Stimulated activated CD8-positive, alpha-beta memory T cell treated with anti-CD3 and anti-CD28 coated beads, Interleukin-12 subunit alpha, Interleukin-12 subunit beta, amount 100 ng/mL, for 4 hours (primary cell): ENCODE measurements at regions not wholly inside any gene's neighbourhood (a gene's known extent, or its start where the extent isn't known, plus 50 kb on each side); places are given as distances from the start of the nearest gene placed in this dataset.
"Not testable (repeated sequence)": the region's sequence is repeated elsewhere in the genome, so short reads cannot be mapped to it uniquely, and the experiment has no call there.

ENCODE experiments used
- DNase-seq: peaks from one replicate; pipeline ENCODE4 v3.0.0-alpha.2; 2020; ENCODE audit warnings: low read depth

DNA sequence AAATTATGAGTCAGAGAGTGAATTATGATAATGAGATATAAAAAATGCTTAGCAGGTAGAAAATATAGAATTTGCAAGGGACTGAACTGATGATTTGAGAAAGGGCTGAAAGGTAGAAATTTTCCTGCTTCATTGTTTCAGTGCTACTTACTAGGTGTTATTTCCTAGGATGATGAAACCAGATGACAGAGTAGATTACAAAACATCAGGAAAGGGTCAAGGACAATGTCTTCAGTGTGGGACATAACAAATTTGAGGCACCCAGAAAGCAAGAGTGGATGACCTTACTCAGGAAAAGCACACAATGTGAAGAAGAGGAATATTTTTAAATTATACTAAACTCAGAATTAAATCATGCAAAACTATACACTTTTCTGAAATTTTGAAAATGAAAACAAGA, 102.1 kb downstream of the SHCBP1 start:
- no peak for DNase-seq

DNA sequence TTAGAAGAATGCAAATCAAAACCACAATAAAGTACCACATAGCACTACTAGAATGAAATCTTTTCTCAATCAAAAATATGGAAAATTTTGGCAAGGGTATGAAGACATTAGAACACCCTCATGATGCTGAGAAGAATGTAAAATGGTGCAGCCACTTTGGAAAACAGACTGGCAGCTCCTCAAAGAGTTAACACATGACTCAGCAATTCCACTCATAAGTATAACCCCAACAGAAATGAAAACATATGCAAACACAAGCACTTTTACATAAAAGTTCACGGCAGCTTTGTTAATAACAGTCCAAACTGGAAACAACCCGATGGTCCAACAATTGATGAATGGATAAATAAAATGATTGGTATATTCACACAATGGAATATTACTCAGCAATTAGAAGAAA, 124.5 kb downstream of the SHCBP1 start:
- DNase-seq: no peak

DNA sequence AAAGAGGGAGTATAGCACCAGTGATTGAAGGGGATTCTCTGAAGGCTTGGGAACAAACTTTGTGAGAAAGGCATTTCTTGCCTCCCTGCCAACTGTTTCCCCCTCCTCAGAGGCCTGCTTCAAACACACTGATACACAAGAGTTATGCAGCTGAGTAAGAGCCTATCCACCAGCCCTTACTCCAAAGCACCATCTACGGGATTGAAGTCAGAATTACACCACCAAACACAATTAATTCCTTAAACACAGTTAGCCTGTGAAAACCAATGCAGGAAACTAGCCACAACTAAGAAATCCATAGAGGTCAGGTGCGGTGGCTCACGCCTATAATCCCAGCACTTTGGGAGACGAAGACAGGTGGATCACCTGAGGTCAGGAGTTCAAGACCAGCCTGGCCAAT, 138.3 kb downstream of the SHCBP1 start:
- DNase-seq: no peak

DNA sequence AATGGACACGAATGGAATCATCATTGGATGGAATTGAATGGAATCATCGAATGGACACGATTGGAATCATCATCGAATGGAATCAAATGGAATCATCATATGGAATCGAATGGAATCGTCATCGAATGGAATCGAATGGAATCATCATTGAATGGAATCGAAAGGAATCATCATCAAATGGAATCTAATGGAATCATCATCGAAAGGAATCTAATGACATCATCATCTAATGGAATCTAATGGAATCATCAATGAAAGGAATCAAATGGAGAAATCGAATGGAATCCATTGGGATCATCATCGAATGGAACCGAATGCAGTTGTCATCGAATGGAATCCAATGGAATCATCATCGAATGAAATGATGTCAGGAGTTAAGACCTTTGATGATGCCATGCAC, 154.9 kb downstream of the SHCBP1 start:
- DNase-seq: no peak

DNA sequence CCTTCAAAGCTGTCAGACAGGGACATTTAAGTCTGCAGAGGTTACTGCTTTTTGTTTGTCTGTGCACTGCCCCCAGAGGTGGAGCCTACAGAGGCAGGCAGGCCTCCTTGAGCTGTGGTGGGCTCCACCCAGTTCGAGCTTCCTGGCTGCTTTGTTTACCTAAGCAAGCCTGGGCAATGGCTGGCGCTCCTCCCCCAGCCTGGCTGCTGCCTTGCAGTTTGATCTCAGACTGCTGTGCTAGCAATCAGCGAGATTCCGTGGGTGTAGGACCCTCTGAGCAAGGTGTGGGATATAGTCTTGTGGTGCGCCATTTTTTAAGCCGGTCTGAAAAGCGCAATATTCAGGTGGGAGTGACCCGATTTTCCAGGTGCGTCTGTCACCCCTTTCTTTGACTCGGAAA, 166.4 kb downstream of the SHCBP1 start:
- not testable (repeated sequence) for DNase-seq

DNA sequence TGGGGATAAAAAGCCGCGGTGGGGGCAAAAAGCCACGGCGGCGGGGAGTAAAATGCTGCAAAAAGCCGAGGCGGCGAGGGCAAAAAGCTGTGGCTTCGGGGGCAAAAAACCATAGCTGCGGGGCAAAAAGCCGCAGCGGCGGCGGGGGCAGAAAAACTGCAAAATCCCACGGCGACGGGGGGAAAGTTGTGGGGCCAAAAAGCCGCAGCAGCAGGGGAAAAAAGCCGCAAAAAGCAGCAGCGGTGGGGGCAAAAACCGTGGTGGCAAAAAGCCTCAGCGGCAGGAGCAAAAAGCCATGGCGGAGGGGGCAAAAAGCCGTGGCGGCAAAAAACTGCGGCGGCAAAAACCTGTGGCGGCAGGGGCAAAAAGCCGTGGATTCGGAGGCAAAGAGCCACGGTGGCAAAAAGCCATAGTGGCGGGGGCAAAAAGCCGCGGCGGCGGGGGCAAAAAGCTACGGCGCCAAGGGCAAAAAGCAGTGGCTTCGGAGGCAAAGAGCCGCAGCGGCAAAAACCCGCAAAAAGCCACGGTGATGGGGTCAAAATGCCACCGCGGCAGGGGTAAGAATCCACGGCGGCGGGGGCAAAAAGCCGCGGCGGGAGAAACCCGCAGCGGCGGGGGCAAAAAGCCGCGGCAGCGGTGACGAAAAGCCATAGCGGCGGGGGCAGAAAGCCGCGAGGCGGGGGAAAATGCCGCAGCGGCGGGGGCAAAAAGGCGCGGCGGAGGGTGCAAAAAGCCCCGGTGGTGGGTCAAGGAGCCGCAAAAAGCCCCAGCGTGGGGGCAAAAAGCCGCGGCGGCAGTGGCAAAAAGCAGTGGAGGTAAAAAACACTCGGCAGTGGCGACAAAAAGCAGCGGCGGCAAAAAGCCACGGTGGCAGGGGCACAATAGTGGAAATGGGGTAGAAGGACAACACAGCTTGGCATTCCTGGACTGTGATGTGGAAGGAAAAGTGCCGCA, 192.8 kb downstream of the SHCBP1 start:
- no peak for DNase-seq

DNA sequence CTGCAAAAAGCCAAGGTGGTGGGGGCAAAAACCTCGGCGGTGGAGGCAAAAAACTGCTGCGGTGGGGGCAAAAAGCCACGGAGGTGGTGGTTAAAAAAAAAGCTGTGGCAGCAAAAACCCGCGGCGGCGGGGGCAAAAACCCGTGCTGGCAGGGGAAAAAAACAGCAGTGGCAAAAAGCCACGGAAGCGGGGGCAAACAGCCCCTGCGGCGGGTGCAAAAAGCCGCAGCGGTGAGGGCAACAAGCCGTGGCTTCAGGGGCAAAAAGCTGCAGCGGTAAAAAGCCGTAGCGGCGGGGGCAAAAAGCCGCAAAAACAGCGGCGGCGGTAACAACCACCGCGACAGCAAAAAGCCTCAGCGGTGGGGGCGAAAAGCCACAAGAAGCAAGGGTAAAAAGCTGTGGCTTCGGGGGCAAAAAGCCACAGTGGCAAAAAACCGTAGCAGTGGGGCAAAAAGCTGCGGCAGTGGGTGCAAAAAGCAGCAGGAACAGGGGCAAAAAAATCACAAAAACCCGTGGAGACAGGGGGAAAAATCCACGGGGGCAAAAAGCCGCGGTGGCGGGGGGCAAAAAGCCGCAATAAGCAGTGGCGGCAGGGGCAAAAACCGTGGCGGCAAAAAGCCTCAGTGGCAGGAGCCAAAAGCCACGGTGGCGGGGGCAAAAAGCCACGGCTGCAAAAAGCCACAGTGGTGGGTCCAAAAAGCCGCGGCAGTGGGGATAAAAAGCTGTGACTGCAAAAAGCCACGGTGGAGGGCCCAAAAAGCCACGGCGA, 193.7 kb downstream of the SHCBP1 start:
- DNase-seq: no peak

DNA sequence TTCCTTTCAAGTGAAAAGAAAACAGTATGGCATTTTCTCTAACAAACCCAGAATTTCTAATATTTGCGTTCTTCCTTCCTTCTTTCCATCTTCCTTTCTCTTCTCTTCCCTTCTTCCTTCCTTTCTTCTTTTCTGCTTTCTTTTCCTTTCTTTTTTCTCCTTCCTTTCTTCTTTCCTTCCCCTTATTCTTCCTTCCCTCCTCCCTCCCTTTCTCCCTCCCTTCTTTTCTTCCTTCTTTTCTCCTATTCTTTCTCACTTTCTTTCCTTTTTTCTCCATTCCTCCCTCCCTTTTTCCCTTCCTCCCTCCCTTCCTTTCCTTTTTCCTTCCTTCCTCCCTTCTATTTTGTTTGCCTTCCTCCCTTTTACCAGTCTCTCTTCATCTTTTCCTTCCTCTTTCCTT, 194.8 kb downstream of the SHCBP1 start:
- no peak for DNase-seq

DNA sequence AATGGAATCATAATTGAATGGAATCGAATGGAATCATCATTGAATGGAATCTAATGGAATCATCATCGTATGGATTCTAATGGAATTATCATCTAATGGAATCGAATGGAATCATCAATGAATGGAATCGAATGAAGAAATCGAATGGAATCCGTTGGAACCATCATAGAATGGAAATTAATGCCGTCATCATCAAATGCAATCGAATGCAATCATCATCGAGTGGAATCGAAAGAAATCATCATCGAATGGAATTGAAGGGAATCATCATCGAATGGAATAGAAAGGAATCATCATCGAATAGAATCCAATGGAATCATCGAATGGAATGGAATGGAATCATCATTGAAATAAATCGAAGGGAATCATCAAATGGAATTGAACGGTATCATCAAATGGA, 217.2 kb downstream of the SHCBP1 start:
- DNase-seq: no peak

DNA sequence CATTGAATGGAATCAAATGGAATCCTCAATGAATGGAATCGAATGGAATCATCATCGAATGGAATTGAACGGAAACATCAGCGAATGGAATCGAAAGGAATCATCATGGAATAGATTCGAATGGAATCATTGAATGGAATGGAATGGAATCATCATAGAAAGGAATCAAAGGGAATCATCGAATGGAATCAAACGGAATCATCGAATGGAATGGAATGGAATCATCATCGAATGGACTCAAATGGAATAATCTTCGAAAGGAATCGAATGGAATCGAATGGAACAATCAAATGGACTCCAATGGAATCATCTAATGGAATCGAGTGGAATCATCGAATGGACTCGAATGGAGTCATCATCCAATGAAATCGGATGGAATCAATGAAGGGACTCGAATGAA, 222.6 kb downstream of the SHCBP1 start:
- not testable (repeated sequence) for DNase-seq

DNA sequence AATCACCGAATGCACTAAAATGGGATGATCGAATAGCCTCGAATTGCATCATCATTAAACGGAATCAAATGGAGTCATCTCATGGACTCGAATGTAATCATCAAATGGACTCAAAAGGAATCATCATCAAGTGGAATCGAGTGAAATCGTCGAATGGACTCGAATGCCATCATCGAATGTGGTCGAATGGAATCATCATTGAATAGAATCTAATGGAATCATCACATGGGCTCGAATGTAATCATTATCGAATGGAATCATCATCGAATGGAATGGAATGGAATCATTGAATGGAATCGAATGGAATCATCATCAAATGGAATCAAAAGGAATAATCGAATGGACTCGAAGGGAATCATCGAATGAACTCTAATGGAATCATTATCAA, 224.3 kb downstream of the SHCBP1 start:
- DNase-seq: not testable (repeated sequence)

DNA sequence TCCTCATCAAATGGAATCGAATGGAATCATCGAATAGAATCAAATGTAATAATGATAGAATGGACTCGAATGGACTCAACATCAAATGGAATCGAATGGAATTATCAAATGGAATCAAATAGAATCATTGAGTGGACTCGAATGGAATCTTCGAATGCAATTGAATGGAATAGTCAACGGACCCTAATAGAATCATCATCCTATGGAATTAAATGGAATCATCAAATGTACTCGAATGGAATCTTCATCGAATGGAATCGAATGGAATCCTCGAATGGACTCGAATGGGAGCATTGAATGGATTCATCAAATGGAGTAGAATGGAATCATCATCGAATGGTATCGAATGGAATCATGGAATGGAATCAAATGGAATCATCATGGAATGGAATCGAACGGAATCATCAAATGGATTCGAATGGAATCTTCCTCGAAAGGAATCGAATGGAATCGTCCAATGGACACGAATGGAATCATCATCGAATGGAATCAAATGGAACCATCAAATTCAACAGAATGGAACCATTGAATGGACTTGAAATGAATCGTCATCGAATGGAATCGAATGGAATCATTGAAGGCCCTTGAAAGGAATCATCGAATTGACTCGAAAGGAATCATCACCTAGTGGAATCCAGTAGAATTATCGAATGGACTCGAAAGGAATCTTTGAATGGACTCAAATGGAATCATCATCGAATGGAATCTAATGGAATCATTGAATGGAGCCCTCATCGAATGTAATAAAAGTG, 224.9 kb downstream of the SHCBP1 start:
- DNase-seq: not testable (repeated sequence)

DNA sequence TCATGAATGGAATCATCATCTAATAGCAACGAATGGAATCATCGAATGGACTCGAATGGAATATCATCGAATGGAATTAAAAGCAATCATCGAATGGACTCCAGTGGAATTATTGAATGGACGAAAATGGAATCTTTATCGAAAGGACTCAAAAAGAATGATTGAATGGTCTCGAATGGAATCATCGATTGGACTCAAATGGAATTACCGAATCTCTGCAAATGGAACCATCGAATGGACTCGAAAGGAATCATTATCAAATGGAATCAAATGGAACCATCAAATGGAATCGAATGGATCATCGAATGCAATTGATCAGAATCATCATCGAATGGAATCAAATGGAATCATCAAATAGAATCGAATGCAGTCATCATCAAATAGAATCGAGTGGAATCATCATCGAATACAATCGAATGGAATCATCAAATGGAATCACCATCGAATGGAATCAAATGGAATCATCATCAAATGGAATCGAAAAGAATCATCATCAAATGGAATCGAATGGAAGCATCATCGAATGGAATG, 225.7 kb downstream of the SHCBP1 start:
- not testable (repeated sequence) for DNase-seq

DNA sequence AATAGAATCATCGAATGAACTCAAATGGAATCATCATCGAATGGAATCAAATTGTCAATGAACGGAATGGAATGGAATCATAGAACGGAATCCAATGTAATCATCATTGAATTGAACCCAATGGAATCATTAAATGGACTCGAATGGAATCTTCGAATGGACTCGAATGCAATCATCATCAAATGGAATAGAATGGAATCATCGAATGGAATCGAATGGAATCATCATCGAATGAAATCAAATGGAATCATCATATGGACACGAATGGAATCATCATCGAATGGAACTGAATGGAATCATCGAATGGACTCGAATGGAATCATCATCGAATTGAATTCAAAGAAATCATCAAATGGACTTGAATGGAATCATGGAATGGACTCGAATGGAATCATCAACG, 226.2 kb downstream of the SHCBP1 start:
- not testable (repeated sequence) for DNase-seq

DNA sequence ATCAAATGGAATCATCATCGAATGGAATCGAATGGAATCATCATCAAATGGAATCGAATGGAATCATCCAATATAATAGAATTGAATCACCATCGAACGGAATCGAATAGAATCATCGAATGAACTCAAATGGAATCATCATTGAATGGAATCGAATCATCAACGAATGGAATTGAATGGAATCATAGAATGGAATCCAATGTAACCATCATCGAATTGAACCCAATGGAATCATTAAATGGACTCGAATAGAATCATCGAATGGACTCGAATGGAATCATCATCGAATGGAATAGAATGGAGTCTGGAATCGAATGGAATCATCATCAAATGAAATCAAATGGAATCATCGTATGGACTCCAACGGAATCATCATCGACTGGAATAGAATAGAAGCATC, 227.0 kb downstream of the SHCBP1 start:
- DNase-seq: not testable (repeated sequence)

DNA sequence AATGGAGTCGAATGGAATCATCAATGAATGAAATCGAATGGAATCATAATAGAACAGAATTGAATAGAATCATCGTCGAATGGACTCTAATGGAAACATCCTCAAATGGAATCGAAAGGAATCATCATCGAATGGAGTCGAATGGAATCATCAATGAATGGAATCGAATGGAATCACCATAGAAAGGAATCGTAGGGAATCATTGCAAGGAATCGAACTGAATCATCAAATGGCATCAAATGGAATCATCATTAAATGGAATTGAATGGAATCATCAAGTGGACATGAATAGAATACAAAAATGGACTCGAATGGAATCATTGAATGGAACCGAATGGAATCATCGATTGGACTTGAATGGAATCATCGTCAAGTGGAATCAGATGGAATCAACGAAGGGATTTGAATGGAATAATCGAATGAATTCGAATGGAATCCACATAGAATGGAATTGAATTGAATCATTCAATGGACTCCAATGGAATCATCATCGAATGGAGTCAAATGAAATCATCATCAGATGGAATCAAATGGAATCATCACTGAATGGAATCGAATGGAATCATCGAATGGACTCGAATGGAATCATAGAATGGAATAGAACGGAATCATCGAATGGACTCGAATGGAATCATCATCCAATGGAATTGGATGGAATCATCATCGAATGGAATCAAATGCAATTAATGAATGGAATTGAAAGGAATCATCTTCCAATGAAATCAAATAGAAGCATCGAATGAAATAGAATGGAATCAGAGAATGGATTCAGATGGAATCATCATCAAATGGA, 228.1 kb downstream of the SHCBP1 start:
- DNase-seq: not testable (repeated sequence)

DNA sequence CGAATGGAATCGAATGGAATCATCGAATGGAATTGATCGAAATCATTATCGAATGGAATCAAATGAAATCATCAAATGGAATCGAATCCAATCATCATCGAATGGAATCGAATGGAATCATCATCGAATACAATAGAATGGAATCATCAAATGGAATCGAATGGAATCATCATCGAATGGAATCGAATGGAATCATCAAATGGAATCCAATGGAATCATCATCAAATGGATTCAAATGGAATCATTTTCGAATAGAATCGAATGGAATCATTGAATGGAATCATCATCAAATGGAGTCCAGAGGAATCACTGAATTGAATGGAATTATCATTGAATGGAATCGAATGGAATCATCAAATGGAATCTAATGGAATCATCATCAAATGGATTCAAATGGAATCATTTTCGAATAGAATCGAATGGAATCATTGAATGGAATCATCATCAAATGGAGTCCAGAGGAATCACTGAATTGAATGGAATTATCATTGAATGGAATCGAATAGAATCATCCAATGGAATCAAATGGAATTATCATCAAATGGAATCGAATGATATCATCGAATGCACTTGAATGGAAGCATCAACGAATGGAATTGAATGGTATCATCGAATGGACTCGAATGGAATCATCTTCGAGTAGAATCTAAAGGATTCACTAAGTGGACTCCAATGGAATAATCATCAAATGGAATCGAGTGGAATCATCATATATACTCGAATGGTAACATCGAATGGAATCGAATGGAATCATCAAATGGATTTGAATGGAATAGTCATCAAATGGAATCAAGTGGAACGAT, 230.3 kb downstream of the SHCBP1 start:
- DNase-seq: not testable (repeated sequence)

DNA sequence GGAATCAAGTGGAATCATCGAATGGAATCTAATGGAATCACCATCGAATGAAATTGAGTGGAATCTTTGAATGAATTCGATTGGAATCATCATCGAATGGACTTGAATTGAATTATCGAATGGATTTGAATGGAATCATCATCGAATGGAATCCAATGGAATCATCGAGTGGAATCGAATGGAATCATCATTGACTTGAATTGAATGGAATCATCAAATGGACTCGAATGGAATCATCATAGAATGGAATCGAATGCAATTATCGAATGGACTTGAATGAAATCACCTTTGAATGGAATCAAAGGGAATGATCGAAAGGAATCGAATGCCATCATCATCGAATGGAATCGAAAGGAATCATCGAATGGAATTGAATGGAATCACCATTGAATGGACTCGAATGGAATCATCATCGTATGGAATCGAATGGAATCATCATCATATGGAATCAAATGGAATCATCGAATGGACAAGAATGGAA, 231.6 kb downstream of the SHCBP1 start:
- peak; percentile 45 for DNase-seq

DNA sequence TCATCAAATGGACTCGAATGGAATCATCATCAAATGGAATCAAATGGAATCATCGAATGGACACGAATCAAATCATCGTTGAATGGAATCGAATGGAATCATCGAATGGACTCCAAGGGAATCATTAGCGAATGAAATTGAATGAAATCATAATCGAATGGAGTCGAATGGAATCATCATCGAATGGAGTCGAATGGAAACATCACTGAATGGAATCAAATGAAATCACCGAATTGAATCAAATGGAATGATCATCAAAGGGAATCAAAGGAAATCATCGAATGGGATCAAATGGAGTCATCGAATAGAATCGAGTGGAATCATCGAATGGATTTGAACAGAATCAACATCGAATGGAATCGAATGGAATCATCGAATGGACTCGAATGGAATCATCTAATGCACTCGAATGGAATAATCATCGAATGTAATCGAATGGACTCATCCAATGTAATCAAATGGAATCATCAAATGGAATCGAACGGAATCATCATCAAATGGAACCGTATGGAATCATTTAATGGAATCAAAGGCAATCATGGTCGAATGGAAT, 232.2 kb downstream of the SHCBP1 start:
- DNase-seq: not testable (repeated sequence)

DNA sequence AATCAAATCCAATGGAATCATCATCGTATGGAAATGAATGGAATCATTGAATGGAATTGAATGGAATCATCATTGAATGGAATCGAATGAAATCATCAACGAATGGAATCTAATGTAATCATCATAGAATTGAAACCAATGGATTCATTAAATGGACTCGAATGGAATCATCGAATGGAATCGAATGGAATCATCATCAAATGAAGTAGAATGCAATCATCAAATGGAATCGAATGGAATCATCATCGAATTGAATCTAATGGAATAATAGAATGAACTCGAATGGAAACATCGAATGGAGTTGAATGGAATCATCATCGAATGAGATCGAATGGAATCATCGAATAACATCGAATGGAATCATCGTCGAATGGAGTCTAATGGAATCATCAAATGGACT, 232.8 kb downstream of the SHCBP1 start:
- DNase-seq: not testable (repeated sequence)
